GM19372 (cell line): ENCODE measurements at regions not wholly inside any gene's neighbourhood (a gene's known extent, or its start where the extent isn't known, plus 50 kb on each side); places are given as distances from the start of the nearest gene placed in this dataset.
A peak's percentile ranks its signal among the peaks of the same experiment; 100 is the strongest.

ENCODE experiments used
- ATAC-seq: cut with Tn5 transposase; IDR thresholded peaks from one replicate; pipeline ENCODE4 v1.9.1; 2021; ENCODE audit warnings: mild to moderate bottlenecking, low read depth, moderate library complexity; ENCODE audit not compliant: unreplicated experiment

- ATAC-seq: no peak
Observed at GRCh38 chr7:33661430-33662160, 243.7 kb upstream of the BMPER start.

GRCh38 chr7:33666531-33666930 is 238.8 kb upstream of the BMPER start:
- no peak for ATAC-seq

GRCh38 chr7:33667196-33667595 is 238.1 kb upstream of the BMPER start:
- no peak for ATAC-seq

GRCh38 chr7:33669251-33669670 is 236.1 kb upstream of the BMPER start:
- ATAC-seq: no peak

GRCh38 chr7:33671531-33672262 is 233.6 kb upstream of the BMPER start:
- ATAC-seq: peak; percentile 46

- ATAC-seq: no peak
Observed at GRCh38 chr7:33673029-33673700, 232.2 kb upstream of the BMPER start.

- no peak for ATAC-seq
Observed at GRCh38 chr7:33674804-33675411, 230.4 kb upstream of the BMPER start.

GRCh38 chr7:33677556-33677955 is 227.8 kb upstream of the BMPER start:
- no peak for ATAC-seq

GRCh38 chr7:33678569-33679335 is 226.6 kb upstream of the BMPER start:
- ATAC-seq: no peak

GRCh38 chr7:33680682-33681081 is 224.7 kb upstream of the BMPER start:
- ATAC-seq: no peak

- ATAC-seq: no peak
Observed at GRCh38 chr7:33685503-33685902, 219.8 kb upstream of the BMPER start.

GRCh38 chr7:33685981-33686683 is 219.2 kb upstream of the BMPER start:
- no peak for ATAC-seq

GRCh38 chr7:33687625-33688024 is 217.7 kb upstream of the BMPER start:
- no peak for ATAC-seq

- ATAC-seq: no peak
Observed at GRCh38 chr7:33691180-33691579, 214.2 kb upstream of the BMPER start.

- no peak for ATAC-seq
Observed at GRCh38 chr7:33692956-33693355, 212.4 kb upstream of the BMPER start.

- no peak for ATAC-seq
Observed at GRCh38 chr7:33694006-33694405, 211.3 kb upstream of the BMPER start.

GRCh38 chr7:33697616-33698015 is 207.7 kb upstream of the BMPER start:
- no peak for ATAC-seq

GRCh38 chr7:33698041-33698440 is 207.3 kb upstream of the BMPER start:
- no peak for ATAC-seq

GRCh38 chr7:33698692-33699128 is 206.6 kb upstream of the BMPER start:
- ATAC-seq: no peak
